ENCODE measurements at regions not wholly inside any gene's neighbourhood (a gene's known extent, or its start where the extent isn't known, plus 50 kb on each side); places are given as distances from the start of the nearest gene placed in this dataset.

DNA sequence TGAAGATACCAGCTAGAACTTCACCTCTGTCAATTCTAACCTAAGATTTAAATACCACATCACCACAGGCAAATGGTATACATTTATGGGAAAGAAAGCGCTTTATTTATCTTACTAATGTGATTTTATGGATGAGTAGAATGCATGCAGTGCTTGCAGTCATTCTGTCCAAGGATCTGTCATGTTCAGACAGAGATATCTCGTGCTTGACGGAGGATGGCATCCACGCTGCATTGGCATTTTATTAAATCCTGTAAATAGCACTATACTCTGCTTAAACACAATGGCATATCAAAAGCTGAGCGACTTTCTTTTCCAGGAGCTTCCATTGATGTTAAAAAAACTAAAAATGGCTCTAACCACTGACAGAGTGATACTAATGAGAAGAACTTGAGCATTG lies 133.7 kb upstream of the CAV2 start:
- TF ChIP-seq, protein P1, sequence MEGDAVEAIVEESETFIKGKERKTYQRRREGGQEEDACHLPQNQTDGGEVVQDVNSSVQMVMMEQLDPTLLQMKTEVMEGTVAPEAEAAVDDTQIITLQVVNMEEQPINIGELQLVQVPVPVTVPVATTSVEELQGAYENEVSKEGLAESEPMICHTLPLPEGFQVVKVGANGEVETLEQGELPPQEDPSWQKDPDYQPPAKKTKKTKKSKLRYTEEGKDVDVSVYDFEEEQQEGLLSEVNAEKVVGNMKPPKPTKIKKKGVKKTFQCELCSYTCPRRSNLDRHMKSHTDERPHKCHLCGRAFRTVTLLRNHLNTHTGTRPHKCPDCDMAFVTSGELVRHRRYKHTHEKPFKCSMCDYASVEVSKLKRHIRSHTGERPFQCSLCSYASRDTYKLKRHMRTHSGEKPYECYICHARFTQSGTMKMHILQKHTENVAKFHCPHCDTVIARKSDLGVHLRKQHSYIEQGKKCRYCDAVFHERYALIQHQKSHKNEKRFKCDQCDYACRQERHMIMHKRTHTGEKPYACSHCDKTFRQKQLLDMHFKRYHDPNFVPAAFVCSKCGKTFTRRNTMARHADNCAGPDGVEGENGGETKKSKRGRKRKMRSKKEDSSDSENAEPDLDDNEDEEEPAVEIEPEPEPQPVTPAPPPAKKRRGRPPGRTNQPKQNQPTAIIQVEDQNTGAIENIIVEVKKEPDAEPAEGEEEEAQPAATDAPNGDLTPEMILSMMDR (IDR thresholded peaks at IDR 0.05): no peak
- no peak for TF ChIP-seq POLR2A (IDR thresholded peaks at IDR 0.05)

Data from uterus (tissue), 2 donors.